ENCODE measurements at regions not wholly inside any gene's neighbourhood (a gene's known extent, or its start where the extent isn't known, plus 50 kb on each side); places are given as distances from the start of the nearest gene placed in this dataset.

DNA sequence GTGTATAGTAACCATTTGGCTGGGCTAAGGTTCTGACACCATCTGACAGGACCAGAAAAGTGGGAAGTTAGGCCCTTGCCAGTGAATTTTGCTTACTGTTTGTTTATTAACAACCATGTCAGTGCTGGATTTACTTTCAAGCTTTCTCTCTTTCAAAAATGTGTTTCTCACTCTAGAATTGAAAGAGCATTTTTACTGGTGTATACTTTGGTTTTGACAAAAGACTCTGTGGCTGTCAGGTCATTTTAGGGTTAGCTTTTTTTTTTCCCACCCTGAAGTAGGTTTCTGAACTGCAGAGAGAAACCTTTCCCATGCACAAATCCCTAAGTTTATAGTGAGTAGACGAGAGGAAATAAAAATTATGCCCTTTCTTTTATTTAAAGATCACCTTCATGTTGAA lies 230.0 kb upstream of the TBC1D5 start:
- intact Hi-C loops (cut with DNase I): no loop called here
- no peak overlapping the region for H3K4me3 ChIP-seq
- H3K36me3 ChIP-seq: no peaks in the 10 kb centered on the region
- H3K9ac ChIP-seq (ENCODE audit: low read depth in 2 of 2, low read length in 2 of 2): no peak overlapping the region
- no peak for DNase-seq
- no peak overlapping the region for H3K27ac ChIP-seq
- no peaks in the 10 kb centered on the region for H3K4me1 ChIP-seq
- H3K27me3 ChIP-seq: no peaks in the 10 kb centered on the region
- TF ChIP-seq, protein P1, sequence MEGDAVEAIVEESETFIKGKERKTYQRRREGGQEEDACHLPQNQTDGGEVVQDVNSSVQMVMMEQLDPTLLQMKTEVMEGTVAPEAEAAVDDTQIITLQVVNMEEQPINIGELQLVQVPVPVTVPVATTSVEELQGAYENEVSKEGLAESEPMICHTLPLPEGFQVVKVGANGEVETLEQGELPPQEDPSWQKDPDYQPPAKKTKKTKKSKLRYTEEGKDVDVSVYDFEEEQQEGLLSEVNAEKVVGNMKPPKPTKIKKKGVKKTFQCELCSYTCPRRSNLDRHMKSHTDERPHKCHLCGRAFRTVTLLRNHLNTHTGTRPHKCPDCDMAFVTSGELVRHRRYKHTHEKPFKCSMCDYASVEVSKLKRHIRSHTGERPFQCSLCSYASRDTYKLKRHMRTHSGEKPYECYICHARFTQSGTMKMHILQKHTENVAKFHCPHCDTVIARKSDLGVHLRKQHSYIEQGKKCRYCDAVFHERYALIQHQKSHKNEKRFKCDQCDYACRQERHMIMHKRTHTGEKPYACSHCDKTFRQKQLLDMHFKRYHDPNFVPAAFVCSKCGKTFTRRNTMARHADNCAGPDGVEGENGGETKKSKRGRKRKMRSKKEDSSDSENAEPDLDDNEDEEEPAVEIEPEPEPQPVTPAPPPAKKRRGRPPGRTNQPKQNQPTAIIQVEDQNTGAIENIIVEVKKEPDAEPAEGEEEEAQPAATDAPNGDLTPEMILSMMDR (IDR thresholded peaks at IDR 0.05): no peak
- no peaks in the 10 kb centered on the region for H3K9me3 ChIP-seq

DNA sequence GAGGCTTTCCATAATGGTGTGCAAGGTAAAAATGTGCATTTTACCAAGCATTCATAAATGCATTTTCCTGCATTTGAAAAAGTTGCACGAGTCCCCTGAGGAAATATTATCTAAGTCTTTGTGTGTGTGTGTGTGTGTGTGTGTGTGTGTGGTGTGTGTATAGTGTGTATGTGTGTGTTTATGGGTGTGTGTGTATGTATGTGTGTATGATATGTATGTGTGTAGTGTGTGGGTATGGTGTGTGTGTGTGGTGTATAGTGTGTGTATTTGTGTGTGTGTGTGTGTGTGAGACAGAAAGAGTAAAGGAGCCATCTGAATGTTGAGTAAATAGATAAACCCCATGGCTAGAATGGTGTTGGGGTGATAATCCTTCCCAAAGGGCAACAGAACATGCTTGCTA lies 229.6 kb upstream of the TBC1D5 start:
- DNase-seq: no peak
- intact Hi-C loops (cut with DNase I): no loop called here
- Histone ChIP-seq H3K27ac (no peak overlapping the region), H3K4me3 (no peak overlapping the region), H3K4me1 (no peaks in the 10 kb centered on the region), H3K9me3 (no peaks in the 10 kb centered on the region), H3K9ac (ENCODE audit: low read depth in 2 of 2, low read length in 2 of 2) (no peak overlapping the region), H3K27me3 (no peaks in the 10 kb centered on the region), H3K36me3 (no peaks in the 10 kb centered on the region)
- TF ChIP-seq, protein P1 (IDR thresholded peaks at IDR 0.05): no peak

DNA sequence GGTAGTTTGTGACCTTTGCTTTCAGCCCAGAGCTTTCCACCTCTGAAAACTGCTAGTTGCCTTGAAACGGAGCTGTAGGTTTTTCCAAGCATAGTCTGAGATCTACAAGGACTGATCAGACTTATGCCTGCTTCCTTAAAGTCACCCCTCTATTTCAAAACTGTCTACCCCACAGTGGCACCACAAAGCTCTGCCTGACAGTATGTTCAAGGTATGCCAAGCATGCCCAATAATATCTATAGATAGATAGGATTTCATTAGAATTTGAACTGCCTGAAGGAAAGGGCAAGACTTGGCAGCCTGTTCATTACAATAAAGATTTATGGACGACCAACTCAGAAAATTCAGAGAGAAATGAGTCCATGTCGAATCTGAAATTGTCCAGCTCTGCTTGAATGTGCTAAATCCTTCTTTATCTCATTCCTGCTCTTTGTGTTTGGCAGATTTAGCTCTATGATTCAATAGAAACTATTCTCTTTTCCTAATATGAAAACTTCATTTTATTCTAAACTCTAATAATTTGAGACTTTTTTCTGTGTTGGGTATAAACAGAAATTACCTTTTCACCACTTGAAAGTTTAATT lies 227.6 kb upstream of the TBC1D5 start:
- Histone ChIP-seq H3K9ac (ENCODE audit: low read depth in 2 of 2, low read length in 2 of 2) (no peak overlapping the region), H3K4me1 (no peaks in the 10 kb centered on the region), H3K4me3 (no peak overlapping the region), H3K27me3 (no peaks in the 10 kb centered on the region), H3K36me3 (no peaks in the 10 kb centered on the region), H3K9me3 (no peaks in the 10 kb centered on the region), H3K27ac (no peak overlapping the region)
- no peak for DNase-seq
- intact Hi-C loops (cut with DNase I): no loop called here
- TF ChIP-seq, protein P1 (IDR thresholded peaks at IDR 0.05): no peak

DNA sequence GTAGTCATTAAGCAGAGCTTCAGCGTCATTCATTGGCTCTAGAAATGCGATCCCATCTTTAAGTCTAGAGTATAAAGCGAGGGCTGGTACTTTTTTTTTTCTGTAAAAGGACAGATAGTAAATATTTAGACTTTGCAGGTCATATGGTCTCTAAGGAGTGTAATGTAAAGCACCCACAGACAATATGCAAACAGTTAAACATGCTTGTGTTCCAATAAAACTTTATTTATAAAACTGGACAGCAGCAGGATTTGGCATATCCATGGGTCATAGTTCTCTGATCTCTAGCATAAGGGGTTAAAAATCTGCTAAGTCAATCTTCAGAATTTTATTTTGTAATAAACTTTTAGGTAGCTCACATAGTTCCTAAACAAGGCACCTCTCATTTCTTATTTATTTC lies 226.8 kb upstream of the TBC1D5 start:
- no peak overlapping the region for H3K9ac ChIP-seq (ENCODE audit: low read depth in 2 of 2, low read length in 2 of 2)
- no peak for DNase-seq
- H3K9me3 ChIP-seq: no peaks in the 10 kb centered on the region
- no peaks in the 10 kb centered on the region for H3K27me3 ChIP-seq
- intact Hi-C loops (cut with DNase I): no loop called here
- H3K36me3 ChIP-seq: no peaks in the 10 kb centered on the region
- no peak overlapping the region for H3K27ac ChIP-seq
- no peak overlapping the region for H3K4me3 ChIP-seq
- H3K4me1 ChIP-seq: no peaks in the 10 kb centered on the region
- TF ChIP-seq, protein P1 (IDR thresholded peaks at IDR 0.05): no peak

DNA sequence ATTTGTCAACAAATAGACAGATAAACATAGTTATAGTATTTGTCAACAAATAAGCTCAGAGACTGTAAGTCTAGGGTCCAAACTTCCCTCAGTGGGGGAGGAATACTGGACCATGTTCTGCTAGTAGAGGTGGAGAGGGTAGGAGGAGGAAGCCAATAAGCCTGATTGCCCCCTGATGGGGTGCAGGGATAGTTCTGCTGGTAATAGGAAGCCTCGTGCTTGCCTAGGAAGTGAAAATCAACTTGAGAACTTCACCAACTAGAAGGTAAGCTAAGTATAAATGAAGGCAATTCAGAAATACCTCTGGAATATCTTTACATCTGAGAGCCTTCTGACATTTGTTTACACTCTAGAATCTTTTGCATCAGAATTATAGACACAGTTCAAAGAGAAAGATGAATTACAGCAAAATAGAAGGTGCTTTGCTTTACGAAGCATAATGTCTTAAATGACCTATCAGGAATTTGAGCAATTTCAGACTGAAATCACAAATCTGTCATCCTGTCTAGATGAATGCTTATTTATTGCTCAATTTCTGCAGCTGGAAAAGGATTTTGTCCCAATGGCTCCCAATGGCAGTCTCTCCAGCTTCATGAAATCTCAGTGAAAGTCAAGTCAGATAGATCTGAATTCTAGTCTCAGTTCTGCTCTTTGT lies 225.6 kb upstream of the TBC1D5 start:
- Histone ChIP-seq H3K4me3 (no peak overlapping the region), H3K27me3 (no peaks in the 10 kb centered on the region), H3K4me1 (no peaks in the 10 kb centered on the region), H3K36me3 (no peaks in the 10 kb centered on the region), H3K9ac (ENCODE audit: low read depth in 2 of 2, low read length in 2 of 2) (no peak overlapping the region), H3K9me3 (no peaks in the 10 kb centered on the region), H3K27ac (no peak overlapping the region)
- intact Hi-C loops (cut with DNase I): no loop called here
- DNase-seq: no peak
- TF ChIP-seq, protein P1 (IDR thresholded peaks at IDR 0.05): no peak
